Smooth muscle cell (in vitro differentiated cells): ENCODE measurements at regions not wholly inside any gene's neighbourhood (a gene's known extent, or its start where the extent isn't known, plus 50 kb on each side); places are given as distances from the start of the nearest gene placed in this dataset.

Source experiments
- DNase-seq: peaks from one replicate; lab custom pipeline; 2025; ENCODE audit not compliant: unreplicated experiment; lab: John Stamatoyannopoulos, UW
- H2AFZ ChIP-seq: fragments of 200-600 bp; sonication (generic); 2 replicates; pipeline ENCODE4 v1.6.0; 2016; ENCODE audit warnings: antibody characterized with exemption, low read depth, mild to moderate bottlenecking
- H3F3A ChIP-seq: fragments of 200-600 bp; sonication (generic); 2 replicates; pipeline ENCODE4 v1.6.0; 2017; ENCODE audit warnings: antibody characterized with exemption, low read depth
- H3K27ac ChIP-seq: fragments of 200-600 bp; sonication (generic); 2 replicates; pipeline ENCODE4 v1.5.1; 2016; ENCODE audit warnings: low read depth, mild to moderate bottlenecking
- H3K27me3 ChIP-seq: fragments of 200-600 bp; sonication (generic); 2 replicates; pipeline ENCODE4 v1.6.1; 2016; ENCODE audit warnings: low read depth, mild to moderate bottlenecking
- H3K36me3 ChIP-seq: fragments of 200-600 bp; sonication (generic); 2 replicates; pipeline ENCODE4 v1.5.1; 2016; ENCODE audit warnings: low read depth
- H3K4me1 ChIP-seq: fragments of 200-600 bp; sonication (generic); 2 replicates; pipeline ENCODE4 v1.5.1; 2016; ENCODE audit warnings: low read depth
- H3K4me2 ChIP-seq: fragments of 200-600 bp; sonication (generic); 2 replicates; pipeline ENCODE4 v1.6.0; 2016; ENCODE audit warnings: mild to moderate bottlenecking
- H3K4me3 ChIP-seq: fragments of 200-600 bp; sonication (generic); 2 replicates; pipeline ENCODE4 v1.5.1; 2016; ENCODE audit warnings: mild to moderate bottlenecking
- H3K79me2 ChIP-seq: fragments of 200-600 bp; sonication (generic); 2 replicates; pipeline ENCODE4 v1.6.0; 2016; ENCODE audit warnings: low read depth, mild to moderate bottlenecking
- H3K9ac ChIP-seq: fragments of 200-600 bp; sonication (generic); 2 replicates; pipeline ENCODE4 v1.6.0; 2016; ENCODE audit warnings: low read depth
- H3K9me3 ChIP-seq: fragments of 200-600 bp; sonication (generic); replicated peaks from 2 replicates; pipeline ENCODE4 v1.5.1; 2016; ENCODE audit warnings: low read depth
- H4K20me1 ChIP-seq: fragments of 200-600 bp; sonication (generic); 2 replicates; pipeline ENCODE4 v1.6.0; 2016; ENCODE audit warnings: low read depth
- CTCF ChIP-seq: fragments of 200-600 bp; sonication (generic); IDR thresholded peaks from 2 replicates; pipeline ENCODE4 v1.5.1; 2017; ENCODE audit warnings: borderline replicate concordance, mild to moderate bottlenecking, antibody characterized with exemption; ENCODE audit not compliant: insufficient read depth, poor library complexity, severe bottlenecking
- WGBS: methylation state at CpG from one replicate; pipeline ENCODE4 v1.1.7; 2016; ENCODE audit warnings: low lambda C conversion rate; 5-methylcytosine and 5-hydroxymethylcytosine counted together

DNA sequence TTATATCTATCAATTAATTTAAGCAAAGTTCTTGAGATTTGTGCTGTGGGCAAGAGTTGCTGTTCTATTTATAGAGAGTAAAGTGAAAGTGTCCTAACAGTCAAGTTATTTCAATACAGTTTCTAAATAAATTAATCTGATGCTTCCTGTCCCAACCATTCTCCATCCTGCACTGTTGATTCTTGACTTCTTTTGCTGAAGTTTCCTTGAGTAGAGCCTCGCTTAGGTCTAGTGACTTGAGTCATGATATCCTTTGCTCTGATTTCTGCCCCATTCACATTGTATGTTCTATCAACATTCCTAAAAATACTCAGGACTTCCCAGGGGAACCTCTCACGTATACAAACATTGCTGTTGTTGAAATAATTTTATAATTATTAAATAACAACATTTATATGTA is 498.4 kb upstream of the ALCAM start:
- no peak for DNase-seq
- Histone ChIP-seq H3K9me3 (no peaks in the 10 kb centered on the region), H3K27ac (no peak overlapping the region), H3F3A (no peaks in the 10 kb centered on the region), H3K9ac (no peak overlapping the region), H3K4me1 (no peaks in the 10 kb centered on the region), H3K27me3 (no peaks in the 10 kb centered on the region), H3K79me2 (no peaks in the 10 kb centered on the region), H3K36me3 (no peaks in the 10 kb centered on the region), H4K20me1 (no peaks in the 10 kb centered on the region), H3K4me2 (no peak overlapping the region), H3K4me3 (no peak overlapping the region), H2AFZ (peak overlapping the region; percentile 48)
- TF ChIP-seq CTCF = no peak
- WGBS = 89% methylated on average over 2 of the region's 2 CpGs

GRCh38 chr3:104870276-104870675 is 496.4 kb upstream of the ALCAM start:
- no peak for TF ChIP-seq CTCF
- H3F3A ChIP-seq = no peaks in the 10 kb centered on the region
- H3K4me1 ChIP-seq = no peaks in the 10 kb centered on the region
- no peaks in the 10 kb centered on the region for H3K36me3 ChIP-seq
- no peak overlapping the region for H3K4me3 ChIP-seq
- 98% methylated on average over 1 of the region's 1 CpG for WGBS
- no peaks in the 10 kb centered on the region for H3K79me2 ChIP-seq
- H2AFZ ChIP-seq = no peak overlapping the region
- H4K20me1 ChIP-seq = no peaks in the 10 kb centered on the region
- H3K27me3 ChIP-seq = no peaks in the 10 kb centered on the region
- no peak overlapping the region for H3K9ac ChIP-seq
- DNase-seq = no peak
- H3K4me2 ChIP-seq = no peak overlapping the region
- no peaks in the 10 kb centered on the region for H3K9me3 ChIP-seq
- no peak overlapping the region for H3K27ac ChIP-seq

DNA sequence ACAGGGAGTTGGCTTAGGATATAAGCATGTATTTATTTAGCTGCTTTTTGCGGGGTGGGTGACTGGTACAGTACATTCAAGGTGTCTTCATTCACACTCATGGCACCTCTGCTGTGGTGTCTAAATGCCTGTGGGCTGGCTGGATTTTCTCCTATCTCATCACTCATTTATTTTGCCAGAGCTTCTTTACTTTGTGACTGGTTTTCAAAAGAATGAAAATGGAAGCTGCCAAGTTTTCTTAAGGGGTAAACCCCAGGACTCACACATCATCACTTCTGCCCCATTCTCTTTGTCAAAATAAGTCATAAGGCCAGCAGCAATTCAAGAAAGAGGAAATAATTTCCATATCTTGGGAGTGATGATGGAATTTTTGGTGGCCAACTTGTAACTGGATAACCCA is 493.4 kb upstream of the ALCAM start:
- H3K4me3 ChIP-seq = no peak overlapping the region
- no peaks in the 10 kb centered on the region for H3K9me3 ChIP-seq
- H3K4me2 ChIP-seq = no peak overlapping the region
- H4K20me1 ChIP-seq = no peaks in the 10 kb centered on the region
- H3K9ac ChIP-seq = no peak overlapping the region
- peak overlapping the region; percentile 20 for H2AFZ ChIP-seq
- no peak for TF ChIP-seq CTCF
- H3K36me3 ChIP-seq = no peaks in the 10 kb centered on the region
- no peaks in the 10 kb centered on the region for H3F3A ChIP-seq
- WGBS = 100% methylated on average over 1 of the region's 1 CpG
- no peak overlapping the region for H3K27ac ChIP-seq
- H3K4me1 ChIP-seq = no peaks in the 10 kb centered on the region
- no peaks in the 10 kb centered on the region for H3K79me2 ChIP-seq
- no peak for DNase-seq
- H3K27me3 ChIP-seq = no peaks in the 10 kb centered on the region

GRCh38 chr3:104878395-104878794 is 488.3 kb upstream of the ALCAM start:
- H3K27me3 ChIP-seq = no peaks in the 10 kb centered on the region
- H3K4me3 ChIP-seq = no peak overlapping the region
- H3K4me2 ChIP-seq = no peak overlapping the region
- no peaks in the 10 kb centered on the region for H3K9me3 ChIP-seq
- no peaks in the 10 kb centered on the region for H4K20me1 ChIP-seq
- H3K4me1 ChIP-seq = no peaks in the 10 kb centered on the region
- no peak for TF ChIP-seq CTCF
- no peaks in the 10 kb centered on the region for H3K79me2 ChIP-seq
- H3K36me3 ChIP-seq = no peaks in the 10 kb centered on the region
- H3F3A ChIP-seq = no peaks in the 10 kb centered on the region
- H3K9ac ChIP-seq = no peak overlapping the region
- DNase-seq = no peak
- H3K27ac ChIP-seq = no peak overlapping the region
- no peak overlapping the region for H2AFZ ChIP-seq
- 49% methylated on average over 2 of the region's 2 CpGs for WGBS
